HL-60 (cell line): ENCODE measurements at regions not wholly inside any gene's neighbourhood (a gene's known extent, or its start where the extent isn't known, plus 50 kb on each side); places are given as distances from the start of the nearest gene placed in this dataset.

Source experiments
- CTCF ChIP-seq: IDR thresholded peaks from one replicate; pipeline ENCODE4 v1.5.1; 2011; ENCODE audit warnings: low read length, control low read depth, inconsistent platforms; ENCODE audit not compliant: insufficient read depth
- POLR2AphosphoS5 ChIP-seq: IDR thresholded peaks from 2 replicates; pipeline ENCODE4 v1.6.1; 2012; ENCODE audit warnings: low read depth
- SPI1 ChIP-seq: IDR thresholded peaks from 2 replicates; pipeline ENCODE4 v1.6.1; 2012; ENCODE audit warnings: low read depth, mild to moderate bottlenecking, borderline replicate concordance
- TF ChIP-seq, protein P1 (sequence below): IDR thresholded peaks from 2 replicates; pipeline ENCODE4 v1.6.1; 2012; ENCODE audit warnings: low read depth; ENCODE audit not compliant: insufficient replicate concordance

GRCh38 chr14:86083616-86084015 lies 553.7 kb downstream of the FLRT2 start:
- TF ChIP-seq CTCF: no peak
- TF ChIP-seq POLR2AphosphoS5: no peak
- TF ChIP-seq, protein P1, sequence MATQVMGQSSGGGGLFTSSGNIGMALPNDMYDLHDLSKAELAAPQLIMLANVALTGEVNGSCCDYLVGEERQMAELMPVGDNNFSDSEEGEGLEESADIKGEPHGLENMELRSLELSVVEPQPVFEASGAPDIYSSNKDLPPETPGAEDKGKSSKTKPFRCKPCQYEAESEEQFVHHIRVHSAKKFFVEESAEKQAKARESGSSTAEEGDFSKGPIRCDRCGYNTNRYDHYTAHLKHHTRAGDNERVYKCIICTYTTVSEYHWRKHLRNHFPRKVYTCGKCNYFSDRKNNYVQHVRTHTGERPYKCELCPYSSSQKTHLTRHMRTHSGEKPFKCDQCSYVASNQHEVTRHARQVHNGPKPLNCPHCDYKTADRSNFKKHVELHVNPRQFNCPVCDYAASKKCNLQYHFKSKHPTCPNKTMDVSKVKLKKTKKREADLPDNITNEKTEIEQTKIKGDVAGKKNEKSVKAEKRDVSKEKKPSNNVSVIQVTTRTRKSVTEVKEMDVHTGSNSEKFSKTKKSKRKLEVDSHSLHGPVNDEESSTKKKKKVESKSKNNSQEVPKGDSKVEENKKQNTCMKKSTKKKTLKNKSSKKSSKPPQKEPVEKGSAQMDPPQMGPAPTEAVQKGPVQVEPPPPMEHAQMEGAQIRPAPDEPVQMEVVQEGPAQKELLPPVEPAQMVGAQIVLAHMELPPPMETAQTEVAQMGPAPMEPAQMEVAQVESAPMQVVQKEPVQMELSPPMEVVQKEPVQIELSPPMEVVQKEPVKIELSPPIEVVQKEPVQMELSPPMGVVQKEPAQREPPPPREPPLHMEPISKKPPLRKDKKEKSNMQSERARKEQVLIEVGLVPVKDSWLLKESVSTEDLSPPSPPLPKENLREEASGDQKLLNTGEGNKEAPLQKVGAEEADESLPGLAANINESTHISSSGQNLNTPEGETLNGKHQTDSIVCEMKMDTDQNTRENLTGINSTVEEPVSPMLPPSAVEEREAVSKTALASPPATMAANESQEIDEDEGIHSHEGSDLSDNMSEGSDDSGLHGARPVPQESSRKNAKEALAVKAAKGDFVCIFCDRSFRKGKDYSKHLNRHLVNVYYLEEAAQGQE: no peak
- TF ChIP-seq SPI1: no peak
